ENCODE measurements at regions not wholly inside any gene's neighbourhood (a gene's known extent, or its start where the extent isn't known, plus 50 kb on each side); places are given as distances from the start of the nearest gene placed in this dataset.

- H3K36me3 ChIP-seq (ENCODE audit: control insufficient read depth in 1 of 2, insufficient read depth in 2 of 2, low read length in 2 of 2), result no peaks in the 10 kb centered on the region
- H3K4me1 ChIP-seq (ENCODE audit: control insufficient read depth in 1 of 2, insufficient read depth in 2 of 2, low read length in 2 of 2), result no peaks in the 10 kb centered on the region
- H3K4me3 ChIP-seq (ENCODE audit: low read depth in 1 of 2, low read length in 2 of 2), result no peak overlapping the region
- no peak overlapping the region for H3K27ac ChIP-seq (ENCODE audit: low read length)
- H3K9me3 ChIP-seq (ENCODE audit: control insufficient read depth in 1 of 2, low read length in 2 of 2), result no peaks in the 10 kb centered on the region
- no peaks in the 10 kb centered on the region for H3K27me3 ChIP-seq (ENCODE audit: low read depth, low read length)
Measured at GRCh38 chr2:34098256-34098655, 499.2 kb upstream of the FAM98A start.

GRCh38 chr2:34096562-34097171 is 497.6 kb upstream of the FAM98A start:
- Histone ChIP-seq H3K27ac (ENCODE audit: low read length) (no peak overlapping the region), H3K27me3 (ENCODE audit: low read depth, low read length) (no peaks in the 10 kb centered on the region), H3K4me3 (ENCODE audit: low read depth in 1 of 2, low read length in 2 of 2) (no peak overlapping the region), H3K9me3 (ENCODE audit: control insufficient read depth in 1 of 2, low read length in 2 of 2) (no peaks in the 10 kb centered on the region), H3K4me1 (ENCODE audit: control insufficient read depth in 1 of 2, insufficient read depth in 2 of 2, low read length in 2 of 2) (no peaks in the 10 kb centered on the region), H3K36me3 (ENCODE audit: control insufficient read depth in 1 of 2, insufficient read depth in 2 of 2, low read length in 2 of 2) (no peaks in the 10 kb centered on the region)

GRCh38 chr2:34093790-34094189 is 494.7 kb upstream of the FAM98A start:
- H3K9me3 ChIP-seq (ENCODE audit: control insufficient read depth in 1 of 2, low read length in 2 of 2), result no peaks in the 10 kb centered on the region
- no peak overlapping the region for H3K27ac ChIP-seq (ENCODE audit: low read length)
- H3K4me1 ChIP-seq (ENCODE audit: control insufficient read depth in 1 of 2, insufficient read depth in 2 of 2, low read length in 2 of 2), result no peaks in the 10 kb centered on the region
- no peaks in the 10 kb centered on the region for H3K36me3 ChIP-seq (ENCODE audit: control insufficient read depth in 1 of 2, insufficient read depth in 2 of 2, low read length in 2 of 2)
- H3K27me3 ChIP-seq (ENCODE audit: low read depth, low read length), result no peaks in the 10 kb centered on the region
- no peak overlapping the region for H3K4me3 ChIP-seq (ENCODE audit: low read depth in 1 of 2, low read length in 2 of 2)

GRCh38 chr2:34070196-34070595 is 471.1 kb upstream of the FAM98A start:
- no peaks in the 10 kb centered on the region for H3K27me3 ChIP-seq (ENCODE audit: low read depth, low read length)
- H3K9me3 ChIP-seq (ENCODE audit: control insufficient read depth in 1 of 2, low read length in 2 of 2), result no peaks in the 10 kb centered on the region
- no peak overlapping the region for H3K4me3 ChIP-seq (ENCODE audit: low read depth in 1 of 2, low read length in 2 of 2)
- H3K4me1 ChIP-seq (ENCODE audit: control insufficient read depth in 1 of 2, insufficient read depth in 2 of 2, low read length in 2 of 2), result no peaks in the 10 kb centered on the region
- no peaks in the 10 kb centered on the region for H3K36me3 ChIP-seq (ENCODE audit: control insufficient read depth in 1 of 2, insufficient read depth in 2 of 2, low read length in 2 of 2)
- no peak overlapping the region for H3K27ac ChIP-seq (ENCODE audit: low read length)

GRCh38 chr2:34069604-34070003 is 470.5 kb upstream of the FAM98A start:
- Histone ChIP-seq H3K4me3 (ENCODE audit: low read depth in 1 of 2, low read length in 2 of 2) (no peak overlapping the region), H3K36me3 (ENCODE audit: control insufficient read depth in 1 of 2, insufficient read depth in 2 of 2, low read length in 2 of 2) (no peaks in the 10 kb centered on the region), H3K27ac (ENCODE audit: low read length) (no peak overlapping the region), H3K27me3 (ENCODE audit: low read depth, low read length) (no peaks in the 10 kb centered on the region), H3K4me1 (ENCODE audit: control insufficient read depth in 1 of 2, insufficient read depth in 2 of 2, low read length in 2 of 2) (no peaks in the 10 kb centered on the region), H3K9me3 (ENCODE audit: control insufficient read depth in 1 of 2, low read length in 2 of 2) (no peaks in the 10 kb centered on the region)

- Histone ChIP-seq H3K4me1 (ENCODE audit: control insufficient read depth in 1 of 2, insufficient read depth in 2 of 2, low read length in 2 of 2) (no peaks in the 10 kb centered on the region), H3K27me3 (ENCODE audit: low read depth, low read length) (no peaks in the 10 kb centered on the region), H3K27ac (ENCODE audit: low read length) (no peak overlapping the region), H3K9me3 (ENCODE audit: control insufficient read depth in 1 of 2, low read length in 2 of 2) (no peaks in the 10 kb centered on the region), H3K36me3 (ENCODE audit: control insufficient read depth in 1 of 2, insufficient read depth in 2 of 2, low read length in 2 of 2) (no peaks in the 10 kb centered on the region), H3K4me3 (ENCODE audit: low read depth in 1 of 2, low read length in 2 of 2) (no peak overlapping the region)
Measured at GRCh38 chr2:34050413-34050812, 451.3 kb upstream of the FAM98A start.

GRCh38 chr2:34045101-34045655 is 446.1 kb upstream of the FAM98A start:
- Histone ChIP-seq H3K4me3 (ENCODE audit: low read depth in 1 of 2, low read length in 2 of 2) (no peak overlapping the region), H3K27me3 (ENCODE audit: low read depth, low read length) (no peaks in the 10 kb centered on the region)

GRCh38 chr2:34037886-34038285 is 438.8 kb upstream of the FAM98A start:
- Histone ChIP-seq H3K27ac (ENCODE audit: low read length) (no peak overlapping the region), H3K36me3 (ENCODE audit: control insufficient read depth in 1 of 2, insufficient read depth in 2 of 2, low read length in 2 of 2) (no peaks in the 10 kb centered on the region), H3K4me1 (ENCODE audit: control insufficient read depth in 1 of 2, insufficient read depth in 2 of 2, low read length in 2 of 2) (no peaks in the 10 kb centered on the region), H3K27me3 (ENCODE audit: low read depth, low read length) (no peaks in the 10 kb centered on the region), H3K4me3 (ENCODE audit: low read depth in 1 of 2, low read length in 2 of 2) (no peak overlapping the region), H3K9me3 (ENCODE audit: control insufficient read depth in 1 of 2, low read length in 2 of 2) (no peaks in the 10 kb centered on the region)

More at GRCh38 chr2:34045101-34045655, 446.1 kb upstream of the FAM98A start:
- Histone ChIP-seq H3K27ac (ENCODE audit: low read length) (no peak overlapping the region), H3K9me3 (ENCODE audit: control insufficient read depth in 1 of 2, low read length in 2 of 2) (no peaks in the 10 kb centered on the region), H3K36me3 (ENCODE audit: control insufficient read depth in 1 of 2, insufficient read depth in 2 of 2, low read length in 2 of 2) (no peaks in the 10 kb centered on the region), H3K4me1 (ENCODE audit: control insufficient read depth in 1 of 2, insufficient read depth in 2 of 2, low read length in 2 of 2) (no peaks in the 10 kb centered on the region)

- Histone ChIP-seq H3K4me3 (ENCODE audit: low read depth in 1 of 2, low read length in 2 of 2) (no peak overlapping the region), H3K27ac (ENCODE audit: low read length) (no peak overlapping the region), H3K9me3 (ENCODE audit: control insufficient read depth in 1 of 2, low read length in 2 of 2) (no peaks in the 10 kb centered on the region), H3K36me3 (ENCODE audit: control insufficient read depth in 1 of 2, insufficient read depth in 2 of 2, low read length in 2 of 2) (no peaks in the 10 kb centered on the region), H3K4me1 (ENCODE audit: control insufficient read depth in 1 of 2, insufficient read depth in 2 of 2, low read length in 2 of 2) (no peaks in the 10 kb centered on the region), H3K27me3 (ENCODE audit: low read depth, low read length) (no peaks in the 10 kb centered on the region)
Measured at GRCh38 chr2:34037157-34037556, 438.1 kb upstream of the FAM98A start.

- no peaks in the 10 kb centered on the region for H3K9me3 ChIP-seq (ENCODE audit: control insufficient read depth in 1 of 2, low read length in 2 of 2)
- no peaks in the 10 kb centered on the region for H3K36me3 ChIP-seq (ENCODE audit: control insufficient read depth in 1 of 2, insufficient read depth in 2 of 2, low read length in 2 of 2)
- no peak overlapping the region for H3K27ac ChIP-seq (ENCODE audit: low read length)
- H3K4me3 ChIP-seq (ENCODE audit: low read depth in 1 of 2, low read length in 2 of 2), result no peak overlapping the region
- no peaks in the 10 kb centered on the region for H3K27me3 ChIP-seq (ENCODE audit: low read depth, low read length)
- H3K4me1 ChIP-seq (ENCODE audit: control insufficient read depth in 1 of 2, insufficient read depth in 2 of 2, low read length in 2 of 2), result peaks cover 0 to 12% of the 10 kb centered on the region in 2 donors
Measured at GRCh38 chr2:34031097-34031496, 432.0 kb upstream of the FAM98A start.

GRCh38 chr2:34030273-34030672 is 431.2 kb upstream of the FAM98A start:
- Histone ChIP-seq H3K27ac (ENCODE audit: low read length) (no peak overlapping the region), H3K27me3 (ENCODE audit: low read depth, low read length) (no peaks in the 10 kb centered on the region)

GRCh38 chr2:34029073-34029472 is 430.0 kb upstream of the FAM98A start:
- H3K4me3 ChIP-seq (ENCODE audit: low read depth in 1 of 2, low read length in 2 of 2), result no peak overlapping the region
- no peak overlapping the region for H3K27ac ChIP-seq (ENCODE audit: low read length)
- H3K27me3 ChIP-seq (ENCODE audit: low read depth, low read length), result no peaks in the 10 kb centered on the region
- no peaks in the 10 kb centered on the region for H3K36me3 ChIP-seq (ENCODE audit: control insufficient read depth in 1 of 2, insufficient read depth in 2 of 2, low read length in 2 of 2)
- H3K9me3 ChIP-seq (ENCODE audit: control insufficient read depth in 1 of 2, low read length in 2 of 2), result no peaks in the 10 kb centered on the region
- H3K4me1 ChIP-seq (ENCODE audit: control insufficient read depth in 1 of 2, insufficient read depth in 2 of 2, low read length in 2 of 2), result peaks cover 0 to 20% of the 10 kb centered on the region in 2 donors

More at GRCh38 chr2:34030273-34030672, 431.2 kb upstream of the FAM98A start:
- Histone ChIP-seq H3K4me3 (ENCODE audit: low read depth in 1 of 2, low read length in 2 of 2) (no peak overlapping the region), H3K36me3 (ENCODE audit: control insufficient read depth in 1 of 2, insufficient read depth in 2 of 2, low read length in 2 of 2) (no peaks in the 10 kb centered on the region), H3K4me1 (ENCODE audit: control insufficient read depth in 1 of 2, insufficient read depth in 2 of 2, low read length in 2 of 2) (peaks cover 0 to 17% of the 10 kb centered on the region in 2 donors), H3K9me3 (ENCODE audit: control insufficient read depth in 1 of 2, low read length in 2 of 2) (no peaks in the 10 kb centered on the region)
